Esophagus (tissue), 2 donors: ENCODE measurements at regions not wholly inside any gene's neighbourhood (a gene's known extent, or its start where the extent isn't known, plus 50 kb on each side); places are given as distances from the start of the nearest gene placed in this dataset.

Experiments
- H3K27ac ChIP-seq, 2 donors: one replicate each; pipeline ENCODE4 v1.5.1; 2013; ENCODE audit warnings: low read depth in 2 of 2, mild to moderate bottlenecking in 2 of 2, inconsistent platforms in 1 of 2, low read length in 1 of 2, moderate library complexity in 1 of 2
- H3K27me3 ChIP-seq, 2 donors: one replicate each; pipeline ENCODE4 v1.6.1; 2013; ENCODE audit warnings: low read length in 2 of 2, control low read depth in 1 of 2, mild to moderate bottlenecking in 1 of 2; ENCODE audit not compliant: insufficient read depth in 2 of 2, control insufficient read depth in 1 of 2
- H3K36me3 ChIP-seq, 2 donors: one replicate each; pipeline ENCODE4 v1.6.1; 2013; ENCODE audit warnings: low read length in 1 of 2; ENCODE audit not compliant: control insufficient read depth in 2 of 2, insufficient read depth in 2 of 2
- H3K4me1 ChIP-seq, 2 donors: one replicate each; pipeline ENCODE4 v1.6.1; 2013; ENCODE audit warnings: low read length in 1 of 2; ENCODE audit not compliant: control insufficient read depth in 2 of 2, insufficient read depth in 2 of 2
- H3K4me3 ChIP-seq, 2 donors: one replicate each; pipeline ENCODE4 v1.5.1; 2013; ENCODE audit warnings: low read length in 2 of 2, mild to moderate bottlenecking in 2 of 2, low read depth in 1 of 2, moderate library complexity in 1 of 2
- H3K9me3 ChIP-seq, 2 donors: one replicate each; pipeline ENCODE4 v1.6.1; 2013; ENCODE audit warnings: mild to moderate bottlenecking in 2 of 2, low read depth in 1 of 2, low read length in 1 of 2, moderate library complexity in 1 of 2; ENCODE audit not compliant: control insufficient read depth in 2 of 2, insufficient read depth in 1 of 2
- WGBS, 2 donors: extraction: QIAGEN DNeasy Blood & Tissue Kit; methylation state at CpG; one replicate each; pipeline ENCODE4 v1.1.7; 2013; 5-methylcytosine and 5-hydroxymethylcytosine counted together
- donor health status: healthy with polysubstance abuse.
- donor health status: Bipolar disorder and iron deficiency.

- WGBS, 2 donors: 66 to 75% methylated on average over 7 of the region's 7 CpGs
- Histone ChIP-seq H3K36me3 (no peaks in the 10 kb centered on the region), H3K4me3 (peak overlapping the region in 1 of 2 donors; percentile 71), H3K4me1 (no peaks in the 10 kb centered on the region), H3K27ac (peak overlapping the region in 1 of 2 donors; percentile 95), H3K9me3 (no peaks in the 10 kb centered on the region), H3K27me3 (no peaks in the 10 kb centered on the region)
These were observed 255.9 kb upstream of the STARD13 start for GRCh38 chr13:33541456-33541855.

GRCh38 chr13:33541962-33542308 lies 256.4 kb upstream of the STARD13 start:
- Histone ChIP-seq H3K36me3 (no peaks in the 10 kb centered on the region), H3K9me3 (no peaks in the 10 kb centered on the region), H3K27ac (peak overlapping the region; percentile 95 to 98), H3K27me3 (no peaks in the 10 kb centered on the region), H3K4me3 (peak overlapping the region; percentile 28 to 71), H3K4me1 (no peaks in the 10 kb centered on the region)
- 4 to 5% methylated on average over 8 of the region's 8 CpGs for WGBS, 2 donors

GRCh38 chr13:33542309-33543088 lies 256.9 kb upstream of the STARD13 start:
- Histone ChIP-seq H3K4me3 (peak overlapping the region; percentile 33 to 71), H3K9me3 (no peaks in the 10 kb centered on the region), H3K36me3 (no peaks in the 10 kb centered on the region), H3K27ac (peak overlapping the region; percentile 95 to 98), H3K27me3 (no peaks in the 10 kb centered on the region), H3K4me1 (no peaks in the 10 kb centered on the region)
- 0% methylated on average over 66 to 70 of the region's 70 CpGs for WGBS, 2 donors

GRCh38 chr13:33543089-33543459 lies 257.5 kb upstream of the STARD13 start:
- 2 to 4% methylated on average over 7 of the region's 7 CpGs for WGBS, 2 donors

GRCh38 chr13:33543631-33544265 lies 258.2 kb upstream of the STARD13 start:
- H3K4me3 ChIP-seq: no peak overlapping the region
- no peaks in the 10 kb centered on the region for H3K4me1 ChIP-seq
- H3K27me3 ChIP-seq: no peaks in the 10 kb centered on the region
- no peaks in the 10 kb centered on the region for H3K9me3 ChIP-seq
- H3K36me3 ChIP-seq: no peaks in the 10 kb centered on the region
- peak overlapping the region; percentile 81 to 92 for H3K27ac ChIP-seq
- 41 to 52% methylated on average over 3 of the region's 3 CpGs for WGBS, 2 donors

More at GRCh38 chr13:33543089-33543459, 257.5 kb upstream of the STARD13 start:
- Histone ChIP-seq H3K27me3 (no peaks in the 10 kb centered on the region), H3K4me3 (peak overlapping the region; percentile 33 to 71), H3K27ac (peak overlapping the region; percentile 95 to 98), H3K36me3 (no peaks in the 10 kb centered on the region), H3K9me3 (no peaks in the 10 kb centered on the region), H3K4me1 (no peaks in the 10 kb centered on the region)

- 53 to 61% methylated on average over 3 of the region's 3 CpGs for WGBS, 2 donors
- peak overlapping the region in 1 of 2 donors; percentile 79 for H3K27ac ChIP-seq
- no peaks in the 10 kb centered on the region for H3K36me3 ChIP-seq
These were observed 258.8 kb upstream of the STARD13 start for GRCh38 chr13:33544308-33544707.

GRCh38 chr13:33545492-33545891 lies 259.9 kb upstream of the STARD13 start:
- Histone ChIP-seq H3K27ac (peak overlapping the region in 1 of 2 donors; percentile 22), H3K4me1 (no peaks in the 10 kb centered on the region), H3K4me3 (no peak overlapping the region), H3K9me3 (no peaks in the 10 kb centered on the region), H3K36me3 (no peaks in the 10 kb centered on the region), H3K27me3 (no peaks in the 10 kb centered on the region)
- 86 to 92% methylated on average over 3 of the region's 3 CpGs for WGBS, 2 donors

More at GRCh38 chr13:33544308-33544707, 258.8 kb upstream of the STARD13 start:
- Histone ChIP-seq H3K4me3 (no peak overlapping the region), H3K27me3 (no peaks in the 10 kb centered on the region), H3K9me3 (no peaks in the 10 kb centered on the region), H3K4me1 (no peaks in the 10 kb centered on the region)

GRCh38 chr13:33547035-33547434 lies 261.5 kb upstream of the STARD13 start:
- H3K27me3 ChIP-seq: no peaks in the 10 kb centered on the region
- 31 to 41% methylated on average over 1 of the region's 1 CpG for WGBS, 2 donors
- no peak overlapping the region for H3K27ac ChIP-seq
- H3K4me1 ChIP-seq: no peaks in the 10 kb centered on the region
- no peaks in the 10 kb centered on the region for H3K9me3 ChIP-seq
- H3K36me3 ChIP-seq: no peaks in the 10 kb centered on the region
- no peak overlapping the region for H3K4me3 ChIP-seq

- H3K27ac ChIP-seq: no peak overlapping the region
- no peak overlapping the region for H3K4me3 ChIP-seq
- H3K27me3 ChIP-seq: no peaks in the 10 kb centered on the region
- H3K4me1 ChIP-seq: no peaks in the 10 kb centered on the region
- no peaks in the 10 kb centered on the region for H3K9me3 ChIP-seq
- H3K36me3 ChIP-seq: no peaks in the 10 kb centered on the region
These were observed 262.5 kb upstream of the STARD13 start for GRCh38 chr13:33548069-33548468.

- Histone ChIP-seq H3K27ac (no peak overlapping the region), H3K4me3 (no peak overlapping the region), H3K36me3 (no peaks in the 10 kb centered on the region), H3K4me1 (no peaks in the 10 kb centered on the region), H3K9me3 (no peaks in the 10 kb centered on the region), H3K27me3 (no peaks in the 10 kb centered on the region)
- WGBS, 2 donors: 91% methylated on average over 3 of the region's 3 CpGs
These were observed 264.7 kb upstream of the STARD13 start for GRCh38 chr13:33550276-33550675.
